HG03196 (cell line): ENCODE measurements at regions not wholly inside any gene's neighbourhood (a gene's known extent, or its start where the extent isn't known, plus 50 kb on each side); places are given as distances from the start of the nearest gene placed in this dataset.

Source experiments
- ATAC-seq: cut with Tn5 transposase; IDR thresholded peaks from one replicate; pipeline ENCODE4 v1.9.1; 2021; ENCODE audit not compliant: unreplicated experiment

DNA sequence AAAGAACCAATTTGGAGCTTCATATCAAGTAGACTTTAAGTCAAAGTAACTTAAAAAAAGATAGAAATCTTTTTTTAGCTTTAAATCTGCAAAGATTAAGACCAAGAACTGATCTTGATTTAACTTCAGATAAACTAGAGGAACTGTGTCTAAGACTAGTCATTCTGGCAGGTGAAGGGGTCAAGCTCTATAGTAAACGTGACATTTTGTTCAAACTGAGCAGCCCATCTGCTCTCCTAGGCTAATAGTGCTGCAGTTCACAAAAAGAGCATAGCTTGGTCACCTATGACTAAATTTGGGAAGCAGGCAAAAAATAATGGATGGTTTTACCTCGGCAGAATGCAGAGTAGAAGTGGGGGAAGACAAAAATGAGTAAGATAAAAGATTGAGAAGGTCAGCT, 168.8 kb upstream of the ALCAM start:
- no peak for ATAC-seq

DNA sequence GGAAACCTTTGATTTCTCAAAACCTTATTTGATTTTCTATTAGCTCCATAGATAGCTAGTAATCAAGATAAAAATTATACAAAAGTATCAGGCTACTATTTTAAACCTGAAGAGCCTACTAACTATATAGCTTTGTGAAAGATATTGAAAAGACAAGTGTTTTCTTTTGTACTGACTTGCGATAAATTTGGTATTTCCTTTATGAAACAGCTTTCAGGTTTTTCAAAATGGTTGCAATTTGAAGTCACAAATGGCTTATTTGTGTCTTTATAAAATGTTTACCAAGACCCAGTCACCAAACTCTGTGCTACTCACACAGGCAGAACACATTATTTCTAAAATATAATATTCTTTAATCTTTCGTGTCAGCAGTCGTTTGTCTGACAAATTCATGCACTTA, 167.5 kb upstream of the ALCAM start:
- ATAC-seq, result no peak

GRCh38 chr3:105210141-105210540, 156.6 kb upstream of the ALCAM start:
- ATAC-seq, result no peak

DNA sequence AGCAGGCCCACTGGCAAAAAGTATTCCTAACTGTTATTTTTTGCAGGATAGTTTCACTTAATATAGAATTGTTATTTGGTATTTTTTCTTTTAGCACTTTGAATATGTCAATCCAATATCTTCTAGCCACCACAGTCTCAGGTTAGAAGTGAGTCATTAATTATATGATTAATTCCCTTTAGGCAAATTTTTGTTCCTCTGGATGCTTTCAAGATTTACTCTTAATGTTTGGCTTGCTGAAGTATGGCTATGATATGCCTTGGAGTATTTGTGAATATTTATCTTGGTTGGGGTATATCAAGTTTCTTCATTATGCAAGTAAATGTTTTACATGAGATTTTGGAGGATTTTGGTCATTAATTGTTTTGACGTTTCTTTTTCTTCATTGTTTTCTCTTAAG, 152.1 kb upstream of the ALCAM start:
- no peak for ATAC-seq

- no peak for ATAC-seq
Measured at GRCh38 chr3:105222568-105223093, 144.1 kb upstream of the ALCAM start.

DNA sequence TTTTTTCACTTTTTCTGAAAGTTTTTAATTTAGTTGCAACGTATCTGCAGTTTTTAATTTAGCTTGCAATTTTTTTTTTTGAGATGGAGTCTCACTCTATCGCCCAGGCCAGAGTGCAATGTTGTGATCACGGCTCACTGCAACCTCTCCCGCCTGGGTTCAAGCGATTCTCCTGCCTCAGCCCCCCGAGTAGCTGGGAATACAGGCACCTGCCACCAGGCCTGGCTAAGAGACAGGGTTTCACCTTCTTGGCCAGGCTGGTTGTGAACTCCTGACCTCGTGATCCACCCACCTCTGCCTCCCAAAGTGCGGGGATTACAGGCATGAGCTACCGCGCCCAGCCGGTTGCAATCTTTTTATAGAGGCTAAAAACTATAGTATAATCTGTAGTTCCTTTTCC, 142.9 kb upstream of the ALCAM start:
- ATAC-seq, result no peak

GRCh38 chr3:105228696-105229095, 138.0 kb upstream of the ALCAM start:
- ATAC-seq, result no peak

DNA sequence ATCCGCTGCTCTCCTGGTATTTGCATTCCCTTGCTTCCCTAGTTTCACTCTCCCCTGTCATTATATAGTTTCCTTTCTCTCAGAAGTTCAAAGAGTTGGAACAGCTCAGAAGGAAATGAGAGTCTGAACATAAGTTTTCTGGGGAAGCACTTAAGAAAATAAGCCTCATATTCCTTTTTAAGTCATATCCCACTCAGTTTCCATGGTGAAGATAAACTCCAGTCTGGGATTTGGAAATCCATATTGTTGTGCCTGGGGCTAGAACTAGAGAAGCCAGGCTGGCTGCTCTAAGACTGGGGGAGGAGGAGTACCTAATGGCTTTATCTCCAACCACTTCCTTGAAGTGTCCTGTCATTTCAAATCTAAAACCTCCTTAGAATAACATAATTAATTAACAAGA, 134.2 kb upstream of the ALCAM start:
- no peak for ATAC-seq

DNA sequence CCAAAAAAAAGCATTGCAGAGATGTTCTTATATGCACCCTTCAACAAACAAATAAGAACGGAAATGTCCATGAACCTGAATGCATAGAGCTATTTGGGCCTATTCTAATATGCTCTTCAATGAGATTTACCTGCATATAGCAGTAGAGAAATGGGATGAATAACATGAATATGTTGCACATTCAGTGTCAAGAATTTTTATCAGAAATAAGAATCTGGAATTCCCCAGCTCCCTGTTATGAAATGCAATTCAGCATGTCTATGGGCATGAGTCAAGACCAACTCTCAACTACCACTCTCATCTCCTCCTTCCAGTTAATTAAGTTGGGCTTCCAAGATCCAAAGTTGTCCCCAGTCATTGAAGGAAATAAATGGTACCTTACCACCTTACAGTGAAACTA, 133.7 kb upstream of the ALCAM start:
- no peak for ATAC-seq

GRCh38 chr3:105235221-105235620, 131.5 kb upstream of the ALCAM start:
- no peak for ATAC-seq

DNA sequence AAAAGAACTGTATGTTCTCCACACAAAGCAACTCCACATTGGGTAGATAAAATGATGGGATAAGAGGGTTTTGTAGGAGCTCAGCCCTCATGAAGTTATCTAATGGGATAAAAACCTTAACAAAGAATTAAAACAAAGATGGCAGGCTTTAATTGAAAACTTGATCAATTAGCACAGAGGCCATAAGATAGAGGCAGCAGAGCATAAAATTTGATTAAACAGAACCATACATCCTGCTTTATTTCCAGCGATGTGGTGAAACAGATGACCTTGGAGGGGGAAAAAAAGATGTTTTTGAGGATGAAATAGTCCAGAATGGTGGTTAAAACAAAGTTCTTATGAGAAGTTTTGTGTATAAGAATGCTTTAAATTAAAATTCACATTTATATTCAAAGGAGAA, 130.9 kb upstream of the ALCAM start:
- ATAC-seq, result no peak

- no peak for ATAC-seq
Measured at GRCh38 chr3:105238367-105238766, 128.3 kb upstream of the ALCAM start.

DNA sequence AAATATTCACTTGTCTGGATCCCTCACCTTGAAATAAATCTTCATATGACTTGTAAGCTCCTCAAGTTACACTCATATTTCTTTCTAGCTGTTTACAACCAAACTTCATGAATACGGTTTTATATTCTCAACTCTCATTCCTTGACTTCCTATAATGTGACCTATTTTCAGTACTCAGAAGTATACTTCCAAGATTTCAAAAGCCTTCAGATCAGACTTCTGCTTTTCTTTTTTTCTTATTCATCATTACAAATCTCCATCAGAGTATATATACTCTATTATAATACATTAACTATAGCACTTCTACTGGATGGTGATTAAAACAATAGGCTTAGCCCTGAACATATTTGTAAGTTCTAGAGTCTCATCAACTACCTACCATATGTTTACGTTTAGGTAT, 123.6 kb upstream of the ALCAM start:
- no peak for ATAC-seq

GRCh38 chr3:105246536-105246935, 120.2 kb upstream of the ALCAM start:
- no peak for ATAC-seq

GRCh38 chr3:105253225-105253624, 113.5 kb upstream of the ALCAM start:
- ATAC-seq, result no peak

DNA sequence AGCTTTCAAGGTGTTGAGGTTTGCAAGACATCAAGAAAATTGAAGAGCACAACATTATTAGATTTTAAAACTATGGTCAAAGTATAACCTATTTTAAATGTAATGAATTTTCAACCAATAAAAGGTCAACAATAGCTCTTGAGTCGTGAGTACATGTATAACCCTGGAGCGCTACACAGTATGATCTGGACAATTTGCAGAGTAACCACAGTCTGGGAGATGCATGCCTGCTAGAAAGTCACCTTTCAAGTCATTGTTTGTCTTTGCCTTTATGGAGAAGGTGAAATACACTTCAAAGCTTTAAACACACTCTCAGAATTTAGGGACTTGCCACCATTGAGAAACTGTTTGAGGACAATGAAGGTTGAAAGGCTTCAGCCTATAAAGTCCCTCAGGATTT, 112.6 kb upstream of the ALCAM start:
- ATAC-seq, result no peak

GRCh38 chr3:105255350-105255749, 111.4 kb upstream of the ALCAM start:
- ATAC-seq, result no peak

- ATAC-seq, result no peak
Measured at GRCh38 chr3:105259496-105259895, 107.2 kb upstream of the ALCAM start.

GRCh38 chr3:105260385-105260784, 106.3 kb upstream of the ALCAM start:
- ATAC-seq, result no peak

- no peak for ATAC-seq
Measured at GRCh38 chr3:105274536-105274935, 92.2 kb upstream of the ALCAM start.

DNA sequence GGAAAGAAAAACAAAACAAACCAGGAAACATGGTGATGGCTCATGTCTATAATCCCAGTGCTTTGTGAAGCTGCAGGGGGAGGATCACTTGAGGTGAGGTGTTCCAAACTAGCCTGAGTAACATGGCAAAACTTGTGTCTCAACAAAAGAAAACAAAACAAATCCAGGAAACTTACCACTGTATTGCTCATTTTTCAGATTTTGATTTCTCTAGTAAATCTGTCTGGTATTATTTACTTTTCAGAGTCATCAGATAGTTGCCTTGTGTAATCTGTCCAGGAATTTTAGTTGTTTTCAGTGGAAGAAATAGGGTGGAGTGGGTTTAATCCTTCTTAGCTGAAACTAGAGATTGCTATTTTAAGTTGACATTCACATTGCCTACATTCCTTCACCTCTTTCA, 91.8 kb upstream of the ALCAM start:
- no peak for ATAC-seq

DNA sequence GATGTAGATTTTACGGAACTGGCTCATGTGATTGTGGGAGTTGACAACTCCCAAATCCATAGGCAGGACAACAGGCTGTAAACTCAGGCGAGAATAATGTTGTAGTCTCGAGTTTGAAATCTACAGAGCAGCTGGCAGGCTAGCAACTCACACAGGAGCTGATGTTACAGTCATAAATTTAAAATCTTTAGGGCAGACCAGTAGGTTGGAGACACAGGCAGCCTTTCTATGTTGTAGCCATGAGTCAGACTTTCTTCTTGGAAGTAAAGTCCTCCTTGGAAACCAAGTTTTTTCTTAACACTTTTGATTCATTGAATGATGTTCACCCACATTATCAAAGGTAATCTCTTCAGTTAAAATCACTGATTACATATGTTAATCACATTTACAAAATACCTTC, 89.1 kb upstream of the ALCAM start:
- ATAC-seq, result no peak

DNA sequence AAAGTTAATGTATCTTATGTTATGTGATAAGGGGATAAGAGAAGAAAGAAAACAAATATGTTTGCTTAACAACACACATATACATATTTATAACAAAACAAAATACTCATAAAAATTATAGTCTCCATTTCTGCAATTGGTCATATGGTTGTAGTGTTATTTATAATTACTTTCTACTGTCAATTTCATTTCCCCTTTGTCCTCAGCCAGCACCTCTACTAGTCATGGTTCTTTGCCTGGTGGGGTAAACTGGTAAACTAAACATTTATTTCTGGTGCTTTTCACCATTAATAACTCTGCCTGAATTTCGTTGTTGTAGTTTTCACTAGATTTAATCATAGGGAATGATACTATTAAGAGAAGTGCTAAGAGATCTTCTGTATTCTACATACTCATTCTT, 88.0 kb upstream of the ALCAM start:
- no peak for ATAC-seq

DNA sequence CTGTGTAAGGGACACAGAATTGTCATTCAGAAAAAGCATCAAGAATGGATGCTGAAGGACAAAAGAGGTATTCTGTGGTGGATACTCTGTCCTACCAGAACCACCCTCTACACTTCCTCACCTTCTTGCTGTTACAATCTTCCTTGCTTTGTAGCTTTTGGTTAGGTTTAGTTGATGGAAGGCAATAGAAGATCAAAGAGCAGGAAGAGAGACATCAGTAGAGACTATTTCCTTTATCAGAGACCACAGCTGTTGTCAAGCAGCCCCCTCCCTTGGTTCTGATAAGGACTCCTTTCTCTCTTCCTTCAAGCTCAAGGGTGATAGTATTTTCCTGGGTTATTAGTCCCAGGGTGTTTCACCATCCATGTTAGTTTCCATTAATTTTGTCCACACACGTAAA, 84.7 kb upstream of the ALCAM start:
- no peak for ATAC-seq
